Activated CD4-positive, alpha-beta T cell treated with anti-CD3 and anti-CD28 coated beads, Interleukin-2, amount 50 U/mL, for 1 hour (primary cell): ENCODE measurements at regions not wholly inside any gene's neighbourhood (a gene's known extent, or its start where the extent isn't known, plus 50 kb on each side); places are given as distances from the start of the nearest gene placed in this dataset.
"Not testable (repeated sequence)": the region's sequence is repeated elsewhere in the genome, so short reads cannot be mapped to it uniquely, and the experiment has no call there.

Source experiments
- DNase-seq: peaks from one replicate; pipeline ENCODE4 v3.0.0-alpha.2; 2020

- no peak for DNase-seq
Observed at GRCh38 chr14:25431211-25432076, 381.5 kb upstream of the STXBP6 start.

- no peak for DNase-seq
Observed at GRCh38 chr14:25430808-25431207, 380.9 kb upstream of the STXBP6 start.

DNA sequence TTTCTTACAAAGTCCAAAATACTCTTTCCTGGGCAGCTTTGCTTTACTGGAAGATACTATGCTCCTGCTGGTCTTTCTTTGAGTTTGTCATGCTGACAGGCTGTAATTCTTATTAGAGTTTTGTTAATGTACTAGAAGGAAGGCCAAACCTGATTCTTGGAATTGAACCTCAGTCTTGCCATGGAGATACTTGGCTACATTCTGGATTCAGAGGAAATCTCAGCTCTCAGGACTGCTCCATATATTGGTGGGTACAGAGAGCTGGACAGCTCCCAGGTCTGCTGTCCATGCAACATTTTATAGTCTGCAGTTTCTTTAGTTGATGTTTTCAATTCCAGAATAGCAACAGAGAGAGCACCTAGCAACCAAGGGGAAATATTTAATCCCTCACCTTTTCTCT lies 363.1 kb upstream of the STXBP6 start:
- DNase-seq = no peak

GRCh38 chr14:25411781-25412757 lies 362.1 kb upstream of the STXBP6 start:
- no peak for DNase-seq

GRCh38 chr14:25406818-25407217 lies 356.9 kb upstream of the STXBP6 start:
- no peak for DNase-seq

DNA sequence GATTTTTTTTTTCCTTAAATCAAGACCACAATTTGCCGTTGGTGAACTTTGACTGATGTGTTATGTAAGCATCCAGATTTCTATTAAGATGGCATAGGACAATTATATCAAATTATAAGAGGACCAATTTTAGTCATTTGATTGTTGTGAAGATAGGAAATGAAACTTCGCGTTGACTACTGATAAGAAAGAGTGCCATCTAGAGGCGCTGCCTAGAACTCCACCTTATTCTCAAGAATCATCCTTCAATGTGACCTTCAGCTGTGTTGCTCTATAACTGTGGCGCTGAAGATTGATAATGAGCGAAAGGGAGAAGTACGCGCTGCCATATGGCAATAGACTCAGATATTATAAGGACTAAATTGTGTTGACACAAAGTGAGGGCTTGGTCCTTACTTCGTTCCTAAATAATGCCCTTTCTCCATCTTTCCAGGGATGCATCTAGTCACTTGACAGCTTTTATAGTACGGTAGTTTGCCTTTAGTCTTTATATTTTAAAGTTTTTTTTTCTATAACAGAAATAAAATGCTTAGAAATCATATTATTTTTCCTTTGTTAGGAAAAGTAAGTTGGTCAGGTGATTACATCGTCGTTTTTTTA lies 350.8 kb upstream of the STXBP6 start:
- DNase-seq = no peak

DNA sequence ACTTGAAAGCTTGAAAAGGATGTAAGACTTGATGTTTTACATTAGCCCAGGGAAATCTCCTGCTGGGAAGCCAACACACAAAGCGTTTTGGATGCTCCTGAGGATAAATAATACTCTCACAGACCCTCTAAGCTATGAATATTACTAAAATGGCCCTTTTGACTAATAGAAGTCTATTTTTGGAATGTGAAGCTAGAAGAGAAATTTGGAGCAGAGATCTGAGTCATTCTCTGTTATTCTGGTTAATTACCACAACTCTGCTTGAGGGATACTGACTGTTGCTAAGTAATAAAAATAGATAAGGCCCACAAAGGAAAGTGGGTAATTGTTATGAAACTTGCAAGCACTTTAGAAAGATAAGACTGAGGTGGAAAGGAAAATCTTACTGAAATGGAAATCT lies 346.2 kb upstream of the STXBP6 start:
- DNase-seq = no peak

GRCh38 chr14:25394791-25395391 lies 344.9 kb upstream of the STXBP6 start:
- no peak for DNase-seq

GRCh38 chr14:25394356-25394755 lies 344.4 kb upstream of the STXBP6 start:
- no peak for DNase-seq

DNA sequence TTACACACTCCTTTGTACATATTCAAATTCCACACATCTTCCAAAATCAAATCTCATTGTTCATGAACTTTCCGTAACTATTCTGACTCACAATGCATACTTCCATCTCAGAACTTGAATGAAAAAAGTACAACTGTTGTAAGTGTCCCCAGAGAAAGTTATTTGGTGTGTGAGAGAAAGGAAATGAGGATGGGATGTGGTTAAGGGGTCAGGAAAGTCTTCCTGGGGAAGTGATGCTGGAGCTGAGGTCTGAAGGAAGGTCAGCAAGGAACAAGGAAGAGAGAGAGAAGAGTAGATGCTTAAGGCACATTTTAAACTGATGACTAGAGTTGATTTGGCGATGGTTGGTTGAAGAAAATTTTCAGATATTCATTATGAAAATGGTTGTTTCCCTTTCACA lies 340.0 kb upstream of the STXBP6 start:
- DNase-seq = no peak

GRCh38 chr14:25381498-25381897 lies 331.6 kb upstream of the STXBP6 start:
- no peak for DNase-seq

DNA sequence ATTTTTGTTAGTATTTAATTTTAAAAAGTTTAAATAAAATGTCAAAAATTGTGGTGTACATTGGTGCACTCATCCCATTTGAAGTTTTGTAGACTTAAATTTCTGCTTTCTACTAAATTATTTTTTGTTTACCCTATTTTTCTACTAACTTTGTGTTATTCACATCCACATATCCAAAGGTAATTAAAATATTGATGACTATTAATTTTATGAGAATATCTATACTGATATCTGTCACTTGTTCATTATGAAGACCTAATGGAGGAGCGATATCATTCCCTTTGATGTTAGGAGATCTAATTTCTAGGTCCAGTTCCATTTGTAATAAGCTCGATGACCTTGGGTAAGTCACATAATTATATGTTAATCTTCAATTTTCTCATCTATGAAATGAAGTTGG lies 325.7 kb upstream of the STXBP6 start:
- no peak for DNase-seq

DNA sequence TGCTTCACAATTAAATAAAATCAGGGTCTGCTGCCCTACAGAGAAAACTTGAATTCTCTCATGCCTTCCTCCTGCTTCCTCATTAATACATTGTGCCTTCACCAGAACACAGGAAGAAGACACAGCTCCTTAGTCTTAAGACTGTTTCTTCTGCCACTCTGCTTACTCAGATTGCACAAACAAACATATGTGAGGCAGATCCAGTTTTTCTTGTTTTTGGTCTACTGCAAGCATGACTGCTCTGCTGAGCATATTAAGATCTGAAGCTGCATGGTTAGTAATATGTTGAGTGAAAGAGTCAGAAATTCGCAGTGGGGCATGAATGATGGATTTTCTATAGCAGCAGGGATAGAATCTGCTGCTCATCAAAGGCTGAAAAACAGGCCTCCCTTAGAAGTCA lies 321.1 kb upstream of the STXBP6 start:
- no peak for DNase-seq

DNA sequence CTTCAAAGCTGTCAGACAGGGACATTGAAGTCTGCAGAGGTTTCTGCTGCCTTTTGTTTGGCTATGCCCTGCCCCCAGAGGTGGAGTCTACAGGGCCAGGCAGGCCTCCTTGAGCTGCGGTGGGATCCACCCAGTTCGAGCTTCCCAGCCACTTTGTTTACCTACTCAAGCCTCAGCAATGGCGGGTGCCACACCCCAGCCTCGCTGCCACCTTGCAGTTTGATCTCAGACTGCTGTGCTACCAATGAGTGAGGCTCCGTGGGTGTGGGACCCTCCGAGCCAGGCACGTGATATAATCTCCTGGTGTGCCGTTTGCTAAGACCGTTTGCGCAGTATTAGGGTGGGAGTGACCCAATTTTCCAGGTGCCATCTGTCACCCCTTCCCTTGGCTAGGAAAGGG lies 320.1 kb upstream of the STXBP6 start:
- DNase-seq = not testable (repeated sequence)

- no peak for DNase-seq
Observed at GRCh38 chr14:25358330-25358729, 308.4 kb upstream of the STXBP6 start.

GRCh38 chr14:25351269-25351668 lies 301.3 kb upstream of the STXBP6 start:
- no peak for DNase-seq

GRCh38 chr14:25350802-25351201 lies 300.9 kb upstream of the STXBP6 start:
- no peak for DNase-seq

DNA sequence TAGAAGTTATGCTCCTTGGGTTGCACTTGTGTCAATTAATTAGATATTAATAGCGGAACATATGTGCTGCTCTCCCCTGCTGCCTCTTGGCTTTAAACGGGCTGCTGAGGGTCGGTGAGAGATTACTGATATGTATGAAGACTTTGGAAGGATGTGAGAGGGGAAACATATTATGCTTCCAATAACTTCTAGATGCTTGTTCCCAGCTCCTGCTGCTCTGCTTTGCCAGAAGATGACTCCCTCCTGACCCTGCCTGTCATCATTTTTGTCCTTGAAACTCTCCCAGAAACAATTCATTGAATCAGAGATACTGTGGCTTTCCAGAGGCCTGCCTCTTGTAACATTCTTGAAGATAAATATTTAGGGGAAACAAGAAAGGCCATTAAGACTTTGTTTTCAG lies 300.1 kb upstream of the STXBP6 start:
- DNase-seq = no peak

DNA sequence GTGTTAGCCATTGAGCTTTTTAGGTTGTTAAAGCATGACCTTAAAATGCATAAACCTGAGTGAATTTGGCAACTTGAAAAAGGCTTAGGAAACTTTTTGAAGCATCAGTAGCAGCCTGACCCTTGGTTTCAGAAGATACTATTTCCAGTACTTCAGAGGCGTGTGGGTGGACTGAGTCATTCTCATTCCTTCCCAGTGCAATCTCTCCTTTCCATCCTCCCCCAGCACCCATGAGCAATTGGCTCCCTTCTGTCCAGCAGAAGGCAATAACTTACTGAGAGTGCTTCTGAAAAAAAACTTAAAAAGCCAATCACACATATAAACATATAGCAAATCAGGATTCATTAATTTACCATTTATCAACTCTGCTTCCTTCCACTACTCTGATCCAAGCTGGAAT lies 299.3 kb upstream of the STXBP6 start:
- no peak for DNase-seq

DNA sequence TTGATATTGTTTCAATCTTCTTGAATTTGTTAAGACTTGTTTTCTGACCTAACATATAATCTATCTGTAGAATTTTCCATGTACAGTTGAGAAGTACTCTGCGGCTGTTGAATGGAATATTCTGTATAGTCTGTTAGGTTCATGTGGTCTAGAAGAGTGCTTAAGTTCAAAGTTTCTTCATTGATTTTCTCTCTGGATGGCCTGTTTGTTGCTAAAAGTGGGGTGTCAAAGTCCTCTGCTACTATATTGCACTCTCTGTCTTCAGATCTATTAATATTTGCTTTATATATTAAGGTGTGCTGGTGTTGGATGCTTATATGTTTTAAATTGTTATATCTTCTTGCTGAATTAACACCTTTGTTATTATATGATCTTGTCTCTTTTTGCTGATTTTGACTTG lies 290.9 kb upstream of the STXBP6 start:
- no peak for DNase-seq

DNA sequence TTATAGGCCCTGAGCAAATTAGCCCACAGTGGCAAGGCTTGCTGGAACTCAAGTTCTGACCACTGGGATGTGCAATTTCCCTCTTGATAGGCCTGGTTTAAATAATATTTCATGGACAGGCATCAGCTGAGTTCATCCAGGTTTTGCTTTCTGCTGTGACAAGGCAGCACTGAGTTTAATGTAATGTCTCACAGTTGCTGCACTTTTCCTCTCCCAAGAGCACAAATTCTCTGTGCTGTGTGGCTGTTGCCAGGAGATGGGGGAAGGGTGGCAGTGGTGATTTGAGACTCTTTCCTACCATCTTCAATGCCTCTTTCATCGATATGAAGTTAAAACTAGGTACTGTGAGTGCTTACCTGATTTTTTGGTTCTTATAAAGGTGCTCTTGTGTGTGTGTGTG lies 272.8 kb upstream of the STXBP6 start:
- no peak for DNase-seq

- DNase-seq = not testable (repeated sequence)
Observed at GRCh38 chr14:25316007-25316406, 266.1 kb upstream of the STXBP6 start.

DNA sequence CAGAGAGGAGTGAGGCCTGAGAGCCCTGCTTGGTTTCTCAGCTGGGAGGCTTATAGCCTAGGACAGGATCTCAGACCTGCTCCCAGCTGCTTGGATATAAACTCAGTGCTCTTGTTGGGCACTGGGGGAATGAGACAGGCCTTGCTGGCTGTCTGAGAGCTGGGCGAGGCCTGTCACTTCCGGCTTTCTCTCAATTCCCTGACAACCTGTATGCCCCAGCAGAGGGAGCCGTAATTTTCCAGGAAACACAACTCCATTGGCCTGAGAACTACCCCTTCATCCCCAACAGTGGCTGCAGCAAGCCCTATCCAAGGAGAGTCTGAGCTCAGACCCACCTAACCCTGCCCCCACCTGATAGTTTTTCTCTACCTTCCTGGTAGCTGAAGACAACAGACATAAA lies 258.3 kb upstream of the STXBP6 start:
- DNase-seq = no peak
